ENCODE measurements at regions not wholly inside any gene's neighbourhood (a gene's known extent, or its start where the extent isn't known, plus 50 kb on each side); places are given as distances from the start of the nearest gene placed in this dataset.

DNA sequence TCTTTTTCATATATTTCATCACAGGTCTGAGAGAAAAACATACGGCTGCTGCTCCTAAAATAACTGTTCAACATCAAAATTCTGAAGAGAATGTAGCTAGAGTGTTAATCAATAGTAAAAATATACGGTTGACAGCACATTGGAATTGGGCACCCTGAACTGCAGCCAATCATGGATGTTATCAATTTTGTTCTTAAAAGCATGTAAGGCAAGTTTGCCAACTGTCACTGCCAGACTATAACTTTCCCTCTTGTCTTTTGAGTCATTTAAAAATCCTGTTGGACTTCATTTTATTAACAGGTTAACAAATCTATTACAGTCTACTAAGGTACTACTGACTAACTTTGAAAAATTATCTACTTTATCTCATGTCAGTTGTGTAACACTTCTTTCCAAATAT is 592.8 kb downstream of the HACE1 start:
- no peaks in the 10 kb centered on the region for H3K27me3 Mint-ChIP-seq (ENCODE audit: low read depth)
- no peak overlapping the region for H3K27ac Mint-ChIP-seq
- ATAC-seq (no peak), DNase-seq (ENCODE audit: low spot score) (no peak)
- H3K4me1 Mint-ChIP-seq: no peaks in the 10 kb centered on the region
- no peak overlapping the region for H3K4me3 Mint-ChIP-seq
- H3K36me3 Mint-ChIP-seq: no peaks in the 10 kb centered on the region
- H3K9me3 Mint-ChIP-seq: no peaks in the 10 kb centered on the region
- CTCF ChIA-PET: no interaction called here
- TF ChIP-seq, protein P1, sequence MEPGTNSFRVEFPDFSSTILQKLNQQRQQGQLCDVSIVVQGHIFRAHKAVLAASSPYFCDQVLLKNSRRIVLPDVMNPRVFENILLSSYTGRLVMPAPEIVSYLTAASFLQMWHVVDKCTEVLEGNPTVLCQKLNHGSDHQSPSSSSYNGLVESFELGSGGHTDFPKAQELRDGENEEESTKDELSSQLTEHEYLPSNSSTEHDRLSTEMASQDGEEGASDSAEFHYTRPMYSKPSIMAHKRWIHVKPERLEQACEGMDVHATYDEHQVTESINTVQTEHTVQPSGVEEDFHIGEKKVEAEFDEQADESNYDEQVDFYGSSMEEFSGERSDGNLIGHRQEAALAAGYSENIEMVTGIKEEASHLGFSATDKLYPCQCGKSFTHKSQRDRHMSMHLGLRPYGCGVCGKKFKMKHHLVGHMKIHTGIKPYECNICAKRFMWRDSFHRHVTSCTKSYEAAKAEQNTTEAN (CRISPR knock-in tag; IDR thresholded peaks at IDR 0.05): no peak
- TF ChIP-seq, protein P2, sequence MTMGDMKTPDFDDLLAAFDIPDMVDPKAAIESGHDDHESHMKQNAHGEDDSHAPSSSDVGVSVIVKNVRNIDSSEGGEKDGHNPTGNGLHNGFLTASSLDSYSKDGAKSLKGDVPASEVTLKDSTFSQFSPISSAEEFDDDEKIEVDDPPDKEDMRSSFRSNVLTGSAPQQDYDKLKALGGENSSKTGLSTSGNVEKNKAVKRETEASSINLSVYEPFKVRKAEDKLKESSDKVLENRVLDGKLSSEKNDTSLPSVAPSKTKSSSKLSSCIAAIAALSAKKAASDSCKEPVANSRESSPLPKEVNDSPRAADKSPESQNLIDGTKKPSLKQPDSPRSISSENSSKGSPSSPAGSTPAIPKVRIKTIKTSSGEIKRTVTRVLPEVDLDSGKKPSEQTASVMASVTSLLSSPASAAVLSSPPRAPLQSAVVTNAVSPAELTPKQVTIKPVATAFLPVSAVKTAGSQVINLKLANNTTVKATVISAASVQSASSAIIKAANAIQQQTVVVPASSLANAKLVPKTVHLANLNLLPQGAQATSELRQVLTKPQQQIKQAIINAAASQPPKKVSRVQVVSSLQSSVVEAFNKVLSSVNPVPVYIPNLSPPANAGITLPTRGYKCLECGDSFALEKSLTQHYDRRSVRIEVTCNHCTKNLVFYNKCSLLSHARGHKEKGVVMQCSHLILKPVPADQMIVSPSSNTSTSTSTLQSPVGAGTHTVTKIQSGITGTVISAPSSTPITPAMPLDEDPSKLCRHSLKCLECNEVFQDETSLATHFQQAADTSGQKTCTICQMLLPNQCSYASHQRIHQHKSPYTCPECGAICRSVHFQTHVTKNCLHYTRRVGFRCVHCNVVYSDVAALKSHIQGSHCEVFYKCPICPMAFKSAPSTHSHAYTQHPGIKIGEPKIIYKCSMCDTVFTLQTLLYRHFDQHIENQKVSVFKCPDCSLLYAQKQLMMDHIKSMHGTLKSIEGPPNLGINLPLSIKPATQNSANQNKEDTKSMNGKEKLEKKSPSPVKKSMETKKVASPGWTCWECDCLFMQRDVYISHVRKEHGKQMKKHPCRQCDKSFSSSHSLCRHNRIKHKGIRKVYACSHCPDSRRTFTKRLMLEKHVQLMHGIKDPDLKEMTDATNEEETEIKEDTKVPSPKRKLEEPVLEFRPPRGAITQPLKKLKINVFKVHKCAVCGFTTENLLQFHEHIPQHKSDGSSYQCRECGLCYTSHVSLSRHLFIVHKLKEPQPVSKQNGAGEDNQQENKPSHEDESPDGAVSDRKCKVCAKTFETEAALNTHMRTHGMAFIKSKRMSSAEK (CRISPR knock-in tag; IDR thresholded peaks at IDR 0.05; ENCODE audit: borderline replicate concordance): no peak
- TF ChIP-seq, protein P3, sequence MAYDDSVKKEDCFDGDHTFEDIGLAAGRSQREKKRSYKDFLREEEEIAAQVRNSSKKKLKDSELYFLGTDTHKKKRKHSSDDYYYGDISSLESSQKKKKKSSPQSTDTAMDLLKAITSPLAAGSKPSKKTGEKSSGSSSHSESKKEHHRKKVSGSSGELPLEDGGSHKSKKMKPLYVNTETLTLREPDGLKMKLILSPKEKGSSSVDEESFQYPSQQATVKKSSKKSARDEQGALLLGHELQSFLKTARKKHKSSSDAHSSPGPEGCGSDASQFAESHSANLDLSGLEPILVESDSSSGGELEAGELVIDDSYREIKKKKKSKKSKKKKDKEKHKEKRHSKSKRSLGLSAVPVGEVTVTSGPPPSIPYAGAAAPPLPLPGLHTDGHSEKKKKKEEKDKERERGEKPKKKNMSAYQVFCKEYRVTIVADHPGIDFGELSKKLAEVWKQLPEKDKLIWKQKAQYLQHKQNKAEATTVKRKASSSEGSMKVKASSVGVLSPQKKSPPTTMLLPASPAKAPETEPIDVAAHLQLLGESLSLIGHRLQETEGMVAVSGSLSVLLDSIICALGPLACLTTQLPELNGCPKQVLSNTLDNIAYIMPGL (CRISPR knock-in tag; IDR thresholded peaks at IDR 0.05): no peak
- TF ChIP-seq GTF2I (CRISPR knock-in tag; conservative IDR thresholded peaks at IDR 0.05) (no peak), TP53 (CRISPR knock-in tag; IDR thresholded peaks at IDR 0.05) (no peak), FOXK1 (CRISPR knock-in tag; IDR thresholded peaks at IDR 0.05) (no peak), SMAD3 (CRISPR knock-in tag; IDR thresholded peaks at IDR 0.05; ENCODE audit: borderline replicate concordance) (no peak)
- TF ChIP-seq, protein P4, sequence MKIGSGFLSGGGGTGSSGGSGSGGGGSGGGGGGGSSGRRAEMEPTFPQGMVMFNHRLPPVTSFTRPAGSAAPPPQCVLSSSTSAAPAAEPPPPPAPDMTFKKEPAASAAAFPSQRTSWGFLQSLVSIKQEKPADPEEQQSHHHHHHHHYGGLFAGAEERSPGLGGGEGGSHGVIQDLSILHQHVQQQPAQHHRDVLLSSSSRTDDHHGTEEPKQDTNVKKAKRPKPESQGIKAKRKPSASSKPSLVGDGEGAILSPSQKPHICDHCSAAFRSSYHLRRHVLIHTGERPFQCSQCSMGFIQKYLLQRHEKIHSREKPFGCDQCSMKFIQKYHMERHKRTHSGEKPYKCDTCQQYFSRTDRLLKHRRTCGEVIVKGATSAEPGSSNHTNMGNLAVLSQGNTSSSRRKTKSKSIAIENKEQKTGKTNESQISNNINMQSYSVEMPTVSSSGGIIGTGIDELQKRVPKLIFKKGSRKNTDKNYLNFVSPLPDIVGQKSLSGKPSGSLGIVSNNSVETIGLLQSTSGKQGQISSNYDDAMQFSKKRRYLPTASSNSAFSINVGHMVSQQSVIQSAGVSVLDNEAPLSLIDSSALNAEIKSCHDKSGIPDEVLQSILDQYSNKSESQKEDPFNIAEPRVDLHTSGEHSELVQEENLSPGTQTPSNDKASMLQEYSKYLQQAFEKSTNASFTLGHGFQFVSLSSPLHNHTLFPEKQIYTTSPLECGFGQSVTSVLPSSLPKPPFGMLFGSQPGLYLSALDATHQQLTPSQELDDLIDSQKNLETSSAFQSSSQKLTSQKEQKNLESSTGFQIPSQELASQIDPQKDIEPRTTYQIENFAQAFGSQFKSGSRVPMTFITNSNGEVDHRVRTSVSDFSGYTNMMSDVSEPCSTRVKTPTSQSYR (CRISPR knock-in tag; IDR thresholded peaks at IDR 0.05): no peak
- TF ChIP-seq, protein P5, sequence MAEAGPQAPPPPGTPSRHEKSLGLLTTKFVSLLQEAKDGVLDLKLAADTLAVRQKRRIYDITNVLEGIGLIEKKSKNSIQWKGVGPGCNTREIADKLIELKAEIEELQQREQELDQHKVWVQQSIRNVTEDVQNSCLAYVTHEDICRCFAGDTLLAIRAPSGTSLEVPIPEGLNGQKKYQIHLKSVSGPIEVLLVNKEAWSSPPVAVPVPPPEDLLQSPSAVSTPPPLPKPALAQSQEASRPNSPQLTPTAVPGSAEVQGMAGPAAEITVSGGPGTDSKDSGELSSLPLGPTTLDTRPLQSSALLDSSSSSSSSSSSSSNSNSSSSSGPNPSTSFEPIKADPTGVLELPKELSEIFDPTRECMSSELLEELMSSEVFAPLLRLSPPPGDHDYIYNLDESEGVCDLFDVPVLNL (CRISPR knock-in tag; IDR thresholded peaks at IDR 0.05; ENCODE audit: borderline replicate concordance, low read depth): no peak
- POLR2A ChIA-PET: interaction anchor here (0.6 kb wide), 1 partner anchor 604 kb away, joined by 5 read pairs; no protein-coding TSS in a partner anchor

DNA sequence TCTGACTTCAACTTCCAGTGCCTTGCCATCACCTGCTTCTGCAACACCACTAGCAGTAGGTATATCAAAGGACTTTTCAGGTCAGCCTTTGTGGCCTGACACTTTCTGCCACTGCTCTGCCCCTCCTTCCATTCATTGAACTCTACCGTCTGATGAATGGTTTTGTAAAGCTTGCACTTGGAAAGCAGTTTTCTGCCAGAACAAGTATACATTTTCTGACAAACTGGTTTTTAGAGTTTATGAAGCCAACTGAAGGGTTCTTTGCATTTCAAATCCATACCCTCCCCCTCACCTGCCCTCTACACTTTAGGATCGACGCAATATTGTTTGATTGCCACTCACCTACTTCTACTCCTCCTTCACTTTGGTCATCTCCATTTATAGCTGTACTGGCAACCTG is 603.1 kb downstream of the HACE1 start:
- H3K27ac Mint-ChIP-seq: no peak overlapping the region
- ChIA-PET CTCF (no interaction called here), POLR2A (no interaction called here)
- no peak overlapping the region for H3K4me3 Mint-ChIP-seq
- DNase-seq (ENCODE audit: low spot score) (no peak), ATAC-seq (no peak)
- no peaks in the 10 kb centered on the region for H3K9me3 Mint-ChIP-seq
- H3K36me3 Mint-ChIP-seq: no peaks in the 10 kb centered on the region
- no peaks in the 10 kb centered on the region for H3K27me3 Mint-ChIP-seq (ENCODE audit: low read depth)
- H3K4me1 Mint-ChIP-seq: peaks cover 6% of the 10 kb centered on the region
- TF ChIP-seq ZNF317 (CRISPR knock-in tag; IDR thresholded peaks at IDR 0.05; ENCODE audit: borderline replicate concordance, low read depth) (no peak), ZNF138 (CRISPR knock-in tag; conservative IDR thresholded peaks at IDR 0.05) (no peak), CREM (CRISPR knock-in tag; IDR thresholded peaks at IDR 0.05) (no peak), SP1 (CRISPR knock-in tag; conservative IDR thresholded peaks at IDR 0.05) (no peak), ZNF121 (CRISPR knock-in tag; IDR thresholded peaks at IDR 0.05) (no peak), TP53 (CRISPR knock-in tag; IDR thresholded peaks at IDR 0.05) (no peak), KAT7 (CRISPR knock-in tag; IDR thresholded peaks at IDR 0.05; ENCODE audit: borderline replicate concordance) (no peak), TEAD4 (CRISPR knock-in tag; IDR thresholded peaks at IDR 0.05) (no peak), NR1H2 (CRISPR knock-in tag; IDR thresholded peaks at IDR 0.05) (no peak)
- TF ChIP-seq, protein P6, sequence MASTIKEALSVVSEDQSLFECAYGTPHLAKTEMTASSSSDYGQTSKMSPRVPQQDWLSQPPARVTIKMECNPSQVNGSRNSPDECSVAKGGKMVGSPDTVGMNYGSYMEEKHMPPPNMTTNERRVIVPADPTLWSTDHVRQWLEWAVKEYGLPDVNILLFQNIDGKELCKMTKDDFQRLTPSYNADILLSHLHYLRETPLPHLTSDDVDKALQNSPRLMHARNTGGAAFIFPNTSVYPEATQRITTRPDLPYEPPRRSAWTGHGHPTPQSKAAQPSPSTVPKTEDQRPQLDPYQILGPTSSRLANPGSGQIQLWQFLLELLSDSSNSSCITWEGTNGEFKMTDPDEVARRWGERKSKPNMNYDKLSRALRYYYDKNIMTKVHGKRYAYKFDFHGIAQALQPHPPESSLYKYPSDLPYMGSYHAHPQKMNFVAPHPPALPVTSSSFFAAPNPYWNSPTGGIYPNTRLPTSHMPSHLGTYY (CRISPR knock-in tag; IDR thresholded peaks at IDR 0.05): no peak
- TF ChIP-seq, protein P7, sequence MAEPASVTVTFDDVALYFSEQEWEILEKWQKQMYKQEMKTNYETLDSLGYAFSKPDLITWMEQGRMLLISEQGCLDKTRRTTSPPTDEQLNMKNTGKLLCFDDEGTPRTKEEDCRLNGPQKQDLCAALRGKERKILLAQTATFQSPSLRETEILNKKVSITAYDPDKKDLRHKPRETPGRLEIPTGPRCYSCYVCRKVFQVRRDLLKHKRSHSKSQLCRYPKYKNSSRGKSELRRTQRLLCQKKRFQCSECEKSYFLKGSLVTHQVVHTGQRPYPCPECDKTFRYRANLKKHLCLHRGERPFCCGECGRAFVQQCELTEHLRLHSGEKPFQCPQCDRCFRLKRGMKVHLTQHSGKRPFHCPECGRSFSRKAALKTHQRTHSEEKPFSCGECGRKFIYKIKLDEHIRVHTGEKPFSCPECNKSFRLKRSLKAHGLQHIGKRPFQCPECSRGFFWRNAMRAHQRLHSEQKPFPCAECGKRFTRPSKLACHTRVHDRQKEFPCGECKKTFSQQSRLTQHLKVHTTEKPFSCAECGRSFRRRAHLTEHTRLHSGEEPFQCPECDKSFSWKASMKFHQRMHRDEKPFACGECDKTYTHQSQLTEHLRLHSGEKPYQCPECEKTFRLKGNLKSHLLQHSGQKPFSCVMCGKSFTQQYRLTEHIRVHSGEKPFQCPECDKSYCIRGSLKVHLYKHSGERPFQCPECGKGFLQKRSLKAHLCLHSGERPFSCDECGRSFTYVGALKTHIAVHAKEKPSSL (CRISPR knock-in tag; conservative IDR thresholded peaks at IDR 0.05): no peak
- TF ChIP-seq, protein P8, sequence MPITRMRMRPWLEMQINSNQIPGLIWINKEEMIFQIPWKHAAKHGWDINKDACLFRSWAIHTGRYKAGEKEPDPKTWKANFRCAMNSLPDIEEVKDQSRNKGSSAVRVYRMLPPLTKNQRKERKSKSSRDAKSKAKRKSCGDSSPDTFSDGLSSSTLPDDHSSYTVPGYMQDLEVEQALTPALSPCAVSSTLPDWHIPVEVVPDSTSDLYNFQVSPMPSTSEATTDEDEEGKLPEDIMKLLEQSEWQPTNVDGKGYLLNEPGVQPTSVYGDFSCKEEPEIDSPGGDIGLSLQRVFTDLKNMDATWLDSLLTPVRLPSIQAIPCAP (CRISPR knock-in tag; IDR thresholded peaks at IDR 0.05): no peak

Measured in WTC11 (cell line).